Kidney epithelial cell (primary cell): ENCODE measurements at regions not wholly inside any gene's neighbourhood (a gene's known extent, or its start where the extent isn't known, plus 50 kb on each side); places are given as distances from the start of the nearest gene placed in this dataset.

Experiments
- DNase-seq: peaks from one replicate; pipeline ENCODE4 v3.0.0-alpha.2; 2010; ENCODE audit warnings: low read depth
- H3K27me3 ChIP-seq: 2 replicates; pipeline ENCODE4 v1.6.0; 2011; ENCODE audit warnings: low read length; ENCODE audit not compliant: control insufficient read depth, insufficient read depth
- H3K36me3 ChIP-seq: 2 replicates; pipeline ENCODE4 v1.5.1; 2011; ENCODE audit warnings: low read length; ENCODE audit not compliant: control insufficient read depth, insufficient read depth
- H3K4me3 ChIP-seq: 2 replicates; pipeline ENCODE4 v1.5.1; 2011; ENCODE audit warnings: low read depth, mild to moderate bottlenecking, control low read depth, low read length
- CTCF ChIP-seq: IDR thresholded peaks from 2 replicates; pipeline ENCODE4 v1.5.1; 2011; ENCODE audit warnings: mild to moderate bottlenecking, moderate library complexity, low read length, control low read depth, inconsistent platforms; ENCODE audit not compliant: insufficient read depth, poor library complexity, severe bottlenecking

GRCh38 chr15:31494786-31495185, 168.2 kb downstream of the KLF13 start:
- no peak overlapping the region for H3K4me3 ChIP-seq
- no peaks in the 10 kb centered on the region for H3K36me3 ChIP-seq
- DNase-seq = no peak
- TF ChIP-seq CTCF = no peak
- H3K27me3 ChIP-seq = no peaks in the 10 kb centered on the region

GRCh38 chr15:31495281-31495680, 168.6 kb downstream of the KLF13 start:
- no peaks in the 10 kb centered on the region for H3K36me3 ChIP-seq
- no peak for TF ChIP-seq CTCF
- H3K27me3 ChIP-seq = no peaks in the 10 kb centered on the region
- no peak overlapping the region for H3K4me3 ChIP-seq
- no peak for DNase-seq

DNA sequence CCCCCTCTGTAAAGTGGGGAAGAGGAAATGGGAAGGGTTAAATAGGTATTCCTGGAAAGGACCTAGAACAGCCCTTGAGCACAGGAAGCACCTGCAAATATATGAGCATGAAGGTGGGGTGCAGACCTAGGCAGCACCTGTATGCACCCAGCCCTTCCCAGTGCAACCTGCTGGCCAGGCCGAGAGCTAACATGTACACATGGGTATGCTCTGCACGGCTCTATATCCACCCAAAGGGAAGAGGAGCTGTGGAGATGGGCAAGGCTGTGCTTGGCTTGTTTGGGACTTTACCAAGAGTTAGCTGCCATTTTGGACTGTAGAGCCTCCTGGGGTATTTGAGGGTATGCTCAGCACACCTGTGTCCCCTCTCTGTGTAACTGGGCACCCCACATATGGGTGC, 171.2 kb downstream of the KLF13 start:
- TF ChIP-seq CTCF = no peak
- Histone ChIP-seq H3K27me3 (no peaks in the 10 kb centered on the region), H3K4me3 (no peak overlapping the region), H3K36me3 (no peaks in the 10 kb centered on the region)
- no peak for DNase-seq

- DNase-seq = no peak
- no peak for TF ChIP-seq CTCF
- no peak overlapping the region for H3K4me3 ChIP-seq
- H3K27me3 ChIP-seq = no peaks in the 10 kb centered on the region
- H3K36me3 ChIP-seq = no peaks in the 10 kb centered on the region
These were observed 171.7 kb downstream of the KLF13 start for GRCh38 chr15:31498329-31498728.

GRCh38 chr15:31498756-31499155, 172.1 kb downstream of the KLF13 start:
- Histone ChIP-seq H3K36me3 (no peaks in the 10 kb centered on the region), H3K4me3 (no peak overlapping the region), H3K27me3 (no peaks in the 10 kb centered on the region)
- DNase-seq = no peak
- no peak for TF ChIP-seq CTCF

GRCh38 chr15:31499236-31499952, 172.8 kb downstream of the KLF13 start:
- H3K27me3 ChIP-seq = no peaks in the 10 kb centered on the region
- H3K36me3 ChIP-seq = no peaks in the 10 kb centered on the region
- no peak for DNase-seq
- H3K4me3 ChIP-seq = no peak overlapping the region
- no peak for TF ChIP-seq CTCF
